HEK293T (cell line): ENCODE measurements at regions not wholly inside any gene's neighbourhood (a gene's known extent, or its start where the extent isn't known, plus 50 kb on each side); places are given as distances from the start of the nearest gene placed in this dataset.

Experiments
- BHLHE40 ChIP-seq: fragments of 450-650 bp; IDR thresholded peaks from 2 replicates; pipeline ENCODE4 v1.6.1; 2016; ENCODE audit warnings: mild to moderate bottlenecking, moderate library complexity, borderline replicate concordance
- CTBP1 ChIP-seq: fragments of 450-650 bp; IDR thresholded peaks from 2 replicates; pipeline ENCODE4 v1.6.1; 2016; ENCODE audit warnings: borderline replicate concordance
- ELF4 ChIP-seq: fragments of 450-650 bp; IDR thresholded peaks from 2 replicates; pipeline ENCODE4 v1.6.1; 2017; ENCODE audit warnings: antibody characterized with exemption
- FOXM1 ChIP-seq: fragments of 450-650 bp; IDR thresholded peaks from 2 replicates; pipeline ENCODE4 v1.6.1; 2017; ENCODE audit warnings: mild to moderate bottlenecking, borderline replicate concordance
- HDGF ChIP-seq: fragments of 450-650 bp; IDR thresholded peaks from 2 replicates; pipeline ENCODE4 v1.6.1; 2017; ENCODE audit warnings: antibody characterized with exemption, borderline replicate concordance
- LEF1 ChIP-seq: fragments of 450-650 bp; IDR thresholded peaks from 2 replicates; pipeline ENCODE4 v1.6.1; 2017; ENCODE audit warnings: mild to moderate bottlenecking, borderline replicate concordance
- NFRKB ChIP-seq: fragments of 450-650 bp; IDR thresholded peaks from 2 replicates; pipeline ENCODE4 v1.6.1; 2016; ENCODE audit warnings: mild to moderate bottlenecking, moderate library complexity
- SP1 ChIP-seq: fragments of 450-650 bp; IDR thresholded peaks from 2 replicates; pipeline ENCODE4 v1.6.1; 2017
- SUZ12 ChIP-seq: fragments of 450-650 bp; IDR thresholded peaks from 2 replicates; pipeline ENCODE4 v1.6.1; 2016; ENCODE audit warnings: mild to moderate bottlenecking

DNA sequence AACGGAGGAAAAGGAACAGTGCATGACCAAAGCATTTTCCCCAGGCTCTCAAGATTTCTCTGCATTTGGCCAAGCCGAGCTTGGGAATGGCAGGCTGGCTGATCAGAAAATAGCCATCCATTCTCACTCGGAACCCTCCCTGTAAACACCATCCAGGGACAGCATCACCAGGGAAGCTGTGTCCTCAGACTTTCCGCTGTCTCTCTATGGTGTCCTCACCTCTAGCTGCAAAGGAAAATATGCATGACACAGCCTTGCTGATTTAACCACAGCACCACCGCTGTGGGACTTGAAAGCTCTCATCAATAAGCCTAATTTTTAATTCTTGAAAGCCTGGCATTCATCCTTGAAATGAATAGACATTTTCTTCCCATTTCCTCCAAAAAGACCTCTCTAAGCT, 311.7 kb downstream of the EIPR1 start:
- TF ChIP-seq LEF1 (no peak), BHLHE40 (no peak), HDGF (no peak), SUZ12 (no peak), NFRKB (no peak), SP1 (no peak), FOXM1 (no peak), ELF4 (no peak), CTBP1 (no peak)
